ENCODE measurements at regions not wholly inside any gene's neighbourhood (a gene's known extent, or its start where the extent isn't known, plus 50 kb on each side); places are given as distances from the start of the nearest gene placed in this dataset.

- DNase-seq (ENCODE audit: low read depth, low spot score) = no peak
Measured at GRCh38 chr18:40018266-40018665, 1936.8 kb upstream of the PIK3C3 start.

- no peak for DNase-seq (ENCODE audit: low read depth, low spot score)
Measured at GRCh38 chr18:40017021-40017420, 1938.0 kb upstream of the PIK3C3 start.

- no peak for DNase-seq (ENCODE audit: low read depth, low spot score)
Measured at GRCh38 chr18:40016405-40016804, 1938.6 kb upstream of the PIK3C3 start.

GRCh38 chr18:40013001-40013609 is 1941.9 kb upstream of the PIK3C3 start:
- no peak for DNase-seq (ENCODE audit: low read depth, low spot score)

GRCh38 chr18:40011201-40011600 is 1943.8 kb upstream of the PIK3C3 start:
- no peak for DNase-seq (ENCODE audit: low read depth, low spot score)

GRCh38 chr18:40006634-40007033 is 1948.4 kb upstream of the PIK3C3 start:
- DNase-seq (ENCODE audit: low read depth, low spot score) = peak; percentile 33

- no peak for DNase-seq (ENCODE audit: low read depth, low spot score)
Measured at GRCh38 chr18:40004246-40004645, 1950.8 kb upstream of the PIK3C3 start.

GRCh38 chr18:39998317-39998716 is 1956.7 kb upstream of the PIK3C3 start:
- DNase-seq (ENCODE audit: low read depth, low spot score) = no peak

- DNase-seq (ENCODE audit: low read depth, low spot score) = no peak
Measured at GRCh38 chr18:39994498-39994897, 1960.5 kb upstream of the PIK3C3 start.

GRCh38 chr18:39991696-39992265 is 1963.3 kb upstream of the PIK3C3 start:
- no peak for DNase-seq (ENCODE audit: low read depth, low spot score)

- no peak for DNase-seq (ENCODE audit: low read depth, low spot score)
Measured at GRCh38 chr18:39990540-39990939, 1964.5 kb upstream of the PIK3C3 start.

GRCh38 chr18:39976771-39977170 is 1978.3 kb upstream of the PIK3C3 start:
- no peak for DNase-seq (ENCODE audit: low read depth, low spot score)

GRCh38 chr18:39972521-39972920 is 1982.5 kb upstream of the PIK3C3 start:
- DNase-seq (ENCODE audit: low read depth, low spot score) = no peak

GRCh38 chr18:39969803-39970494 is 1985.1 kb upstream of the PIK3C3 start:
- DNase-seq (ENCODE audit: low read depth, low spot score) = no peak

GRCh38 chr18:39966275-39966674 is 1988.8 kb upstream of the PIK3C3 start:
- DNase-seq (ENCODE audit: low read depth, low spot score) = no peak

- DNase-seq (ENCODE audit: low read depth, low spot score) = no peak
Measured at GRCh38 chr18:39962546-39962945, 1992.5 kb upstream of the PIK3C3 start.

- DNase-seq (ENCODE audit: low read depth, low spot score) = no peak
Measured at GRCh38 chr18:39960550-39960949, 1994.5 kb upstream of the PIK3C3 start.

- DNase-seq (ENCODE audit: low read depth, low spot score) = no peak
Measured at GRCh38 chr18:39959839-39960238, 1995.2 kb upstream of the PIK3C3 start.

- no peak for DNase-seq (ENCODE audit: low read depth, low spot score)
Measured at GRCh38 chr18:39958876-39959275, 1996.2 kb upstream of the PIK3C3 start.

GRCh38 chr18:39952816-39953215 is 2002.2 kb upstream of the PIK3C3 start:
- no peak for DNase-seq (ENCODE audit: low read depth, low spot score)

- DNase-seq (ENCODE audit: low read depth, low spot score) = no peak
Measured at GRCh38 chr18:39951142-39951720, 2003.8 kb upstream of the PIK3C3 start.

GRCh38 chr18:39946623-39947061 is 2008.4 kb upstream of the PIK3C3 start:
- no peak for DNase-seq (ENCODE audit: low read depth, low spot score)

- DNase-seq (ENCODE audit: low read depth, low spot score) = no peak
Measured at GRCh38 chr18:39945076-39945475, 2010.0 kb upstream of the PIK3C3 start.

Measured in iPS DF 19.7 (cell line).